HG03521 (cell line): ENCODE measurements at regions not wholly inside any gene's neighbourhood (a gene's known extent, or its start where the extent isn't known, plus 50 kb on each side); places are given as distances from the start of the nearest gene placed in this dataset.
"Not testable (repeated sequence)": the region's sequence is repeated elsewhere in the genome, so short reads cannot be mapped to it uniquely, and the experiment has no call there.

Experiments
- ATAC-seq: cut with Tn5 transposase; IDR thresholded peaks from one replicate; pipeline ENCODE4 v1.9.1; 2021; ENCODE audit warnings: mild to moderate bottlenecking, moderate library complexity; ENCODE audit not compliant: unreplicated experiment

- ATAC-seq: no peak
These were observed 64.7 kb downstream of the DHCR7 start for GRCh38 chr11:71383461-71383860.

GRCh38 chr11:71381781-71382505 lies 66.2 kb downstream of the DHCR7 start:
- ATAC-seq: no peak

DNA sequence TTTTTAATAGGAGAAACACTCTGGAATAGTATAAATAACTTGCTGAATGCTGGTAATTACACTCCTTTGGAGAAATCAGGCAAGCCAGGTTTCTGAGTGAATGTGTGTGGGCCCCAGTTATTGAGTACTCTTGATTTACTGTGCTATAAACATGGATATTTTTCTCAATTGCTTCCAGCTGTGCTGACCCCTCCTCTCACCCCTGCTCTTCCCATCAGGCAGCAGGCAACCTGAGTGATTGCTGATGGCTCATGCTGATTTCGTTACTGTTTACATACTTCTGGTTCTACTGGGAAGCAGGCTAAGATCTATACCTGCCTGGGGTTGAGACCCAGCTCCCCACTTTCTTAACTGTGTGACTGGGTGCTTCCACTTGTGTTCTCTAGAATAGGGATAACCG lies 68.5 kb downstream of the DHCR7 start:
- ATAC-seq: no peak

GRCh38 chr11:71373791-71374454 lies 74.3 kb downstream of the DHCR7 start:
- peak; percentile 63 for ATAC-seq

DNA sequence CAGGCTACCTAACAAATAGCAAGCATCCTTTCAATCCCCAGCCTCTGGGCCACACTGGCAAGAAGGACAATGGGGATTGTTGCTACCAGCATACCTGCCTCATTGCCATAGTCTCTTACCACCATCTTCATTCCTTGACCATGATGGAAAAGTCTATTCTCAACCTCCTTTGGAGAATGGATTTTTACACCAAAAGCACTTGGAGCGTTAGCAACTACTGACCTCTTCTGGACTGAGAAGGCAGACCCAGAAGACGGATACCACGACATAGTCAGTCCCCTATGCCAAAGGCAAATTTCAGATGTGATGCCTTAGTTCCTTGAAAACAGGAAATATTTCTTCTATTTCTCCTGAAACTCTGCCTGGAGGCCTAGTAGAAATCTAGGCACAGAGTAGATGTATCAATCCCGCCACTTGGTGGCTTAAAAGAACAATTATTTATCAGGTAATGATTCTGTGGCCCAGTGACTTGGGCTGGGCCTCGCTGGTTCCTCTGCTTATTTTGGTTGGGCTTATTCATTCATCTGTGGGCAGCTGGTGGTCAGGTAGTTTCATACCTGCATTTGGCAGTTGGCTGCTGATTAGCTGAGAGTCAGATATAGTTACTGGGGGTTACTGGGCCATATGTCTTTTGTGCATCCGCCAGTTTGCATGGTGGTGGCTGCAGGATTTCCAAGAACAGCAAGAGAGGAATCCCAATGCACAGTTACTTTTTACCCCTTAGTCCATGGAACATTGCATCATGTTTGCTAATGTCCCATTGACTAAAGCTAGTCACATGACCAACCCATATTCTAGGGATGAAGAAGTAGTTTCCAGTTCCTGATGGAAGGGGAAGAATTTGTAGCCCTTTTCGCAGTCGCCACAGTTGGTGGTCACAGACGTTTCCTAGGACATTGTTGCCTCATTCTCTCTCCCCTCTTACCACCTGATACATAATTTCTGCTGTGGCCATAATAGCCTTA lies 75.2 kb downstream of the DHCR7 start:
- ATAC-seq: no peak

- no peak for ATAC-seq
These were observed 76.5 kb downstream of the DHCR7 start for GRCh38 chr11:71371674-71372069.

- ATAC-seq: no peak
These were observed 77.1 kb downstream of the DHCR7 start for GRCh38 chr11:71370895-71371673.

DNA sequence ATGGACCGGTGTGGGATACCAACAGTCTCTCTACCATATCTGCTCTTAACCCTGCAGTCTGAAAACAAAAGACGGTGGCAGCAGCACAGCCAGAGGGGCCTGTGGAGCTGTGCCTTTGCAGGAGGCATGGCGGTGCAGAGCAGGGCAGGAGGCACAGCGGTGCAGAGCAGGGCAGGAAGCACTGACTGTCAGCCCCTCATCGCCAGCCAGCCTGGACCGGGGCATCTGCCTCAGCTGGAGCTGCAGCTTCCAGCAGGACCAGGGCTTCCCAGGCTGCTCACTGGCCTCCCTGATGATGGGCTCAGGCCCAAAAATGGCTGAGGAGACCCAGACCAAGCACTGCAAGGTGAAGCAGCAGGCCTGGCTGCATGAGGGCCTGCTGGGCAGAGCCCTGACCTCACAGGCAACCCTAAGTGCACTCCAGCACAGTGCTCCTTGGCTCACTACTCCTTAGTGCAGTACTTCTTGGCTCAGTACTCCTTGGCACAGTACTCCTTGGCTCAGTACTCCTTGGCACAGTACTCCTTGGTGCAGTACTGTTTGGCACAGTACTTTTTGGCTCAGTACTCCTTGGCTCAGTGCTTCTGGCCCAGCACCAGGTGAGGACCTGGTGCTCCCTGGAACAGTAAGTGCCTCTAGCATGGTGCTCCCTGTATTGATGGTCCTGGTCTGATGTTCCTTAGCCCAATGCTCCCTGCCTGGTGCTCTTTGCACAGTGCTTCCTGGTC lies 78.0 kb downstream of the DHCR7 start:
- no peak for ATAC-seq

DNA sequence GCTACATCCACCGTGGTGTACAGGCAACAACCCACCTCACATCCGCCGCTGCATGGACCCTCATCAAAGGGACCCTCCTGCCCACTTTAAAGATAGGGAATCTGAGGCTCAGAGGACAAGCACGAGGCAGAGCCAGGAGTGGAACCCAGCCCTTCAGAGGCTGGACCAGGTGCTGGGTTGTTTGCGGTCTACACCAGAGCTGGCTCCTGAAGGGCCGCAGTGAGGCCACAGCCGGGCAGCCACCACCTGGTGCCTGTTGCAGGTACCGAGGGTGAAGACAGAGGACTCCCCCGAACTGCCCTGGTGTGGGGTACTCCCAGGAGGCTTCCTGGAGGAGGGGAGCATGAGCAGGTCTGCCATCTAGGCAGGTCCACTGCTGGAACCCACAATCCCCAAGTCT lies 78.8 kb downstream of the DHCR7 start:
- no peak for ATAC-seq

- no peak for ATAC-seq
These were observed 79.2 kb downstream of the DHCR7 start for GRCh38 chr11:71368966-71369365.

GRCh38 chr11:71367756-71368155 lies 80.4 kb downstream of the DHCR7 start:
- ATAC-seq: no peak

DNA sequence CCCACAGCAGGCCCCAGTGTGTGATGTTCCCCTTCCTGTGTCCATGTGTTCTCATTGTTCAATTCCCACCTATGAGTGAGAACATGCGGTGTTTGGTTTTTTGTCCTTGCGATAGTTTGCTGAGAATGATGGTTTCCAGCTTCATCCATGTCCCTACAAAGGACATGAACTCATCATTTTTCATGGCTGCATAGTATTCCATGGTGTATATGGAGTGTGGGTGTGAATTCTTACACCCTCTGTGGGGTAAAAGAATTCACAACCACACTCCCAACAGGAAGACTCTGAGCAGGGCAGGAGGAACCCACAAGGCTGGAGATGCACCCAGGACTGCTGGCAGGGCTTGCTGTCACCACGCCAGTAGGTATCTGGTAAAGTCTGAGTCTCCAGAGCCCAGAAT lies 80.9 kb downstream of the DHCR7 start:
- ATAC-seq: not testable (repeated sequence)

- no peak for ATAC-seq
These were observed 82.1 kb downstream of the DHCR7 start for GRCh38 chr11:71366076-71366475.

GRCh38 chr11:71365626-71366025 lies 82.6 kb downstream of the DHCR7 start:
- no peak for ATAC-seq

GRCh38 chr11:71364806-71365205 lies 83.4 kb downstream of the DHCR7 start:
- no peak for ATAC-seq

- ATAC-seq: no peak
These were observed 84.0 kb downstream of the DHCR7 start for GRCh38 chr11:71364176-71364671.

DNA sequence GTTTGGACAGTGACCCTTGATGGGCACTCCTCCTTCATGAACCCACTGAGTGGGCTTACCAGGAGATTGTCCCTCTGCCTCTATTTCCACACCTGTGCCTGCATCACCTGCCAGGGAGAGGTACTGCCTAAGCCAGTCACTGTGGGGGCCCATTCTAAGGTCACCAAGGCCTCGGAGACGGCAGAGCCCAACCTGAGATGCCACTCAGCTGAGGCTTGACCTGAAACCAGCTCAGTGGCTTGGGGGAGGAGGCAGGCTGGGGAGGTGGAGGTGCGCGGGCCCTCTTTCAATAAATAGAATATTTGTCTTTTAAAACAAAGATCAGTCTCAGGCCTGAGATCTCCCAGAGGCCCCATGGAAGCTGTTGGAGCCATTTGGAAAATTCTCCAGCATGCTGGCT lies 84.5 kb downstream of the DHCR7 start:
- no peak for ATAC-seq

GRCh38 chr11:71358963-71359567 lies 89.1 kb downstream of the DHCR7 start:
- ATAC-seq: no peak

DNA sequence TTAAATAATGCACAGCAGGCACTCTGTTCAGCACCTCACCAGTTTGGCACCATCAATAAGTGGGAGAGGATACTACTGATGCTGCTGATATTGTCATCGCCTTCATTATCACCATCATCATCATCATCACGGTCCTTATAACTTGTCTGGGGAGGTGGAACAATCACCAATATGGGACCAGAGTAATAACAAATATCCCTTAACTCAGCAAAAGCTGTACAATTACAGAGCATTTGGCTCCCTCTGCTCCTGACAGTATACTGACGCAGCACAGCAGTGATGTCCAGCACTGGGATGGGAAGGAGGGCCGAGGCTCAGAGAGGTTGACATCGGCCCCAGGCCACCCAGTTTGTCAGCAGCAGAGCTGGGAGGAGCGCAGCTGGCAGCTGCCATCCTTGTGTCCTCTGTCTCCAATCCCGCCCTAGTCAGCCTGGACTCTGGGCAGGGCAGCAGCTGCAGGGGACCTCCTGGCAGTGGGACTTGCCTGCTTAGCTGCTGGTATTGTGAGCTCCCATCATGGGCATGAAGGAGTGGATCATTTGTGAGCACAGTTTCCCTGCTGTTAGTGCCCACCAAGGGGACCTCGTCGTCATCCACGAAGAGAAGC lies 90.0 kb downstream of the DHCR7 start:
- no peak for ATAC-seq
